Right atrium auricular region (tissue), 2 donors: ENCODE measurements at regions not wholly inside any gene's neighbourhood (a gene's known extent, or its start where the extent isn't known, plus 50 kb on each side); places are given as distances from the start of the nearest gene placed in this dataset.

ENCODE experiments used
- DNase-seq: peaks from one replicate; pipeline ENCODE4 v3.0.0-alpha.2; 2019; ENCODE audit warnings: low spot score
- H3K27ac ChIP-seq, 2 donors: fragments of 200-600 bp; sonication (generic); 1 replicate in 1 of 2; 2 replicates in 1 of 2; pipeline ENCODE4 v1.5.1; 2016 to 2019
- H3K27me3 ChIP-seq, 2 donors: fragments of 200-600 bp; sonication (generic); one replicate each; pipeline versions ENCODE4 v1.5.1 to v1.6.0; 2017 to 2019
- H3K36me3 ChIP-seq: fragments of 200-600 bp; sonication (generic); one replicate; pipeline ENCODE4 v1.5.1; 2016
- H3K4me1 ChIP-seq, 2 donors: fragments of 200-600 bp; sonication (generic); one replicate each; pipeline versions ENCODE4 v1.5.1 to v1.6.0; 2017 to 2019
- H3K4me3 ChIP-seq, 2 donors: fragments of 200-600 bp; sonication (generic); 1 replicate in 1 of 2; 2 replicates in 1 of 2; pipeline ENCODE4 v1.5.1; 2017 to 2019; ENCODE audit warnings: mild to moderate bottlenecking in 1 of 2, moderate library complexity in 1 of 2
- H3K9me3 ChIP-seq, 2 donors: fragments of 200-600 bp; sonication (generic); one replicate each; pipeline ENCODE4 v1.5.1; 2019
- CTCF ChIP-seq, 2 donors: fragments of 200-600 bp; sonication (generic); IDR thresholded peaks; one replicate each; pipeline ENCODE4 v1.5.1; 2019; ENCODE audit warnings: antibody characterized with exemption in 2 of 2

GRCh38 chr17:43334738-43335402, 63.9 kb upstream of the ARL4D start:
- H3K4me3 ChIP-seq, result no peak overlapping the region
- no peak for TF ChIP-seq CTCF (IDR thresholded peaks at IDR 0.05)
- no peak overlapping the region for H3K27ac ChIP-seq
- peaks cover 0 to 10% of the 10 kb centered on the region in 2 donors for H3K4me1 ChIP-seq
- no peaks in the 10 kb centered on the region for H3K36me3 ChIP-seq
- no peaks in the 10 kb centered on the region for H3K27me3 ChIP-seq
- no peaks in the 10 kb centered on the region for H3K9me3 ChIP-seq
- no peak for DNase-seq

- H3K36me3 ChIP-seq, result no peaks in the 10 kb centered on the region
- no peaks in the 10 kb centered on the region for H3K9me3 ChIP-seq
- TF ChIP-seq CTCF (IDR thresholded peaks at IDR 0.05), result no peak
These were observed 65.3 kb upstream of the ARL4D start for GRCh38 chr17:43333433-43333943.

GRCh38 chr17:43332230-43332629, 66.6 kb upstream of the ARL4D start:
- Histone ChIP-seq H3K4me1 (peaks cover 0 to 10% of the 10 kb centered on the region in 2 donors), H3K27me3 (no peaks in the 10 kb centered on the region), H3K9me3 (no peaks in the 10 kb centered on the region), H3K27ac (no peak overlapping the region), H3K4me3 (no peak overlapping the region), H3K36me3 (no peaks in the 10 kb centered on the region)
- no peak for DNase-seq
- no peak for TF ChIP-seq CTCF (IDR thresholded peaks at IDR 0.05)

More at GRCh38 chr17:43333433-43333943, 65.3 kb upstream of the ARL4D start:
- Histone ChIP-seq H3K4me1 (peaks cover 0 to 10% of the 10 kb centered on the region in 2 donors), H3K4me3 (no peak overlapping the region), H3K27me3 (no peaks in the 10 kb centered on the region), H3K27ac (no peak overlapping the region)
- no peak for DNase-seq

GRCh38 chr17:43330876-43331639, 67.7 kb upstream of the ARL4D start:
- Histone ChIP-seq H3K36me3 (no peaks in the 10 kb centered on the region), H3K27ac (no peak overlapping the region), H3K27me3 (no peaks in the 10 kb centered on the region), H3K4me1 (peaks cover 0 to 10% of the 10 kb centered on the region in 2 donors), H3K4me3 (no peak overlapping the region), H3K9me3 (no peaks in the 10 kb centered on the region)
- TF ChIP-seq CTCF (IDR thresholded peaks at IDR 0.05), result no peak
- no peak for DNase-seq

- DNase-seq, result no peak
- Histone ChIP-seq H3K9me3 (no peaks in the 10 kb centered on the region), H3K4me1 (peaks cover 0 to 6% of the 10 kb centered on the region in 2 donors), H3K27ac (no peak overlapping the region), H3K36me3 (no peaks in the 10 kb centered on the region), H3K4me3 (no peak overlapping the region), H3K27me3 (no peaks in the 10 kb centered on the region)
- no peak for TF ChIP-seq CTCF (IDR thresholded peaks at IDR 0.05)
These were observed 69.6 kb upstream of the ARL4D start for GRCh38 chr17:43329183-43329582.
